ENCODE measurements at regions not wholly inside any gene's neighbourhood (a gene's known extent, or its start where the extent isn't known, plus 50 kb on each side); places are given as distances from the start of the nearest gene placed in this dataset.
"Not testable (repeated sequence)": the region's sequence is repeated elsewhere in the genome, so short reads cannot be mapped to it uniquely, and the experiment has no call there.

DNA sequence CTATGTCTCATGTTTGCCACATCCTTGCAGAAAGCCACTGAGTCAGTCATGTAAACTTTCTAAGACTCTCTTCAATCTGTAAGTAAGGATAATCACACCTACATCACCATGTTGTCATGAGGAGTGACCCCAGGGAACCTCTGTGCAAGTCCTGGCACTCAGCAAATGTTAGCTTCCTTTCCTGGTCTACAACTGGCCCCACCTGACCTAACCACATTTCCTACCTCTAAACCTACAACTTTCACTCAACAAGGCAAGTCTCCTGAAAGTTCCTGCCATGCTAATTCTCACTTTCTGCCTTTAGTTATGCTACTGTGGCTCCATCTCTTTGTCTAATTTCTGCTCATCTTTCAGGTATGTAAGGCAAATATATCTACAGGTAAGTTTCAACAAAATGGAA lies 72.3 kb upstream of the SEM1 start:
- H3K4me3 ChIP-seq (ENCODE audit: low read depth, low read length), result no peak overlapping the region
- no peaks in the 10 kb centered on the region for H3K9me3 ChIP-seq
- ChIA-PET POLR2A (no interaction called here), CTCF (no interaction called here)
- no peak overlapping the region for H3K27ac Mint-ChIP-seq (ENCODE audit: unreplicated experiment)
- H3K9me3 Mint-ChIP-seq (ENCODE audit: unreplicated experiment), result no peaks in the 10 kb centered on the region
- no peak overlapping the region for H3K4me3 Mint-ChIP-seq (ENCODE audit: unreplicated experiment)
- H3K27me3 ChIP-seq (replicated peaks; ENCODE audit: control insufficient read depth, insufficient read depth, low read length), result no peaks in the 10 kb centered on the region
- intact Hi-C loops (cut with micrococcal nuclease; ENCODE audit: unreplicated experiment), result no loop called here
- no peak for DNase-seq
- peaks cover 4% of the 10 kb centered on the region for H3K27me3 Mint-ChIP-seq (ENCODE audit: insufficient read depth, unreplicated experiment)
- TF ChIP-seq, protein P1, sequence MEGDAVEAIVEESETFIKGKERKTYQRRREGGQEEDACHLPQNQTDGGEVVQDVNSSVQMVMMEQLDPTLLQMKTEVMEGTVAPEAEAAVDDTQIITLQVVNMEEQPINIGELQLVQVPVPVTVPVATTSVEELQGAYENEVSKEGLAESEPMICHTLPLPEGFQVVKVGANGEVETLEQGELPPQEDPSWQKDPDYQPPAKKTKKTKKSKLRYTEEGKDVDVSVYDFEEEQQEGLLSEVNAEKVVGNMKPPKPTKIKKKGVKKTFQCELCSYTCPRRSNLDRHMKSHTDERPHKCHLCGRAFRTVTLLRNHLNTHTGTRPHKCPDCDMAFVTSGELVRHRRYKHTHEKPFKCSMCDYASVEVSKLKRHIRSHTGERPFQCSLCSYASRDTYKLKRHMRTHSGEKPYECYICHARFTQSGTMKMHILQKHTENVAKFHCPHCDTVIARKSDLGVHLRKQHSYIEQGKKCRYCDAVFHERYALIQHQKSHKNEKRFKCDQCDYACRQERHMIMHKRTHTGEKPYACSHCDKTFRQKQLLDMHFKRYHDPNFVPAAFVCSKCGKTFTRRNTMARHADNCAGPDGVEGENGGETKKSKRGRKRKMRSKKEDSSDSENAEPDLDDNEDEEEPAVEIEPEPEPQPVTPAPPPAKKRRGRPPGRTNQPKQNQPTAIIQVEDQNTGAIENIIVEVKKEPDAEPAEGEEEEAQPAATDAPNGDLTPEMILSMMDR (IDR thresholded peaks at IDR 0.05; ENCODE audit: insufficient read depth in 1 of 2, low read depth in 1 of 2, low read length in 1 of 2, severe bottlenecking in 1 of 2, unreplicated experiment in 1 of 2), result no peak
- H3K36me3 Mint-ChIP-seq (ENCODE audit: insufficient read depth, unreplicated experiment), result no peaks in the 10 kb centered on the region
- no peaks in the 10 kb centered on the region for H3K36me3 ChIP-seq (ENCODE audit: control insufficient read depth, insufficient read depth, low read length)
- no peaks in the 10 kb centered on the region for H3K4me1 Mint-ChIP-seq (ENCODE audit: low read depth, unreplicated experiment)
- no peaks in the 10 kb centered on the region for H3K4me1 ChIP-seq
- BruUV-seq (replicated peaks), result no TSS peak

- H3K27ac Mint-ChIP-seq (ENCODE audit: unreplicated experiment); H3K4me1 ChIP-seq; H3K4me3 Mint-ChIP-seq (ENCODE audit: unreplicated experiment); H3K36me3 ChIP-seq (ENCODE audit: control insufficient read depth, insufficient read depth, low read length); H3K36me3 Mint-ChIP-seq (ENCODE audit: insufficient read depth, unreplicated experiment); BruUV-seq (replicated peaks); H3K4me3 ChIP-seq (ENCODE audit: low read depth, low read length); H3K27me3 ChIP-seq (replicated peaks; ENCODE audit: control insufficient read depth, insufficient read depth, low read length); intact Hi-C loops (cut with micrococcal nuclease; ENCODE audit: unreplicated experiment); H3K4me1 Mint-ChIP-seq (ENCODE audit: low read depth, unreplicated experiment); H3K9me3 Mint-ChIP-seq (ENCODE audit: unreplicated experiment); POLR2A ChIA-PET; DNase-seq; H3K27me3 Mint-ChIP-seq (ENCODE audit: insufficient read depth, unreplicated experiment); H3K9me3 ChIP-seq: not testable (repeated sequence)
- CTCF ChIA-PET, result interaction anchor here (0.6 kb wide), 1 partner anchor 399 kb away, joined by 3 read pairs; no protein-coding TSS in a partner anchor
Observed at GRCh38 chr7:96782686-96783298, 73.1 kb upstream of the SEM1 start.

- TF ChIP-seq, protein P1 (IDR thresholded peaks at IDR 0.05; ENCODE audit: insufficient read depth in 1 of 2, low read depth in 1 of 2, low read length in 1 of 2, severe bottlenecking in 1 of 2, unreplicated experiment in 1 of 2), result no peak
Observed at GRCh38 chr7:96784597-96784996, 75.0 kb upstream of the SEM1 start.

More at GRCh38 chr7:96784597-96784996, 75.0 kb upstream of the SEM1 start:
- intact Hi-C loops (cut with micrococcal nuclease; ENCODE audit: unreplicated experiment), result no loop called here
- H3K36me3 ChIP-seq (ENCODE audit: control insufficient read depth, insufficient read depth, low read length), result no peaks in the 10 kb centered on the region
- BruUV-seq (replicated peaks), result no TSS peak
- DNase-seq, result no peak
- H3K9me3 ChIP-seq, result no peaks in the 10 kb centered on the region
- CTCF ChIA-PET, result no interaction called here
- no peaks in the 10 kb centered on the region for H3K27me3 ChIP-seq (replicated peaks; ENCODE audit: control insufficient read depth, insufficient read depth, low read length)
- POLR2A ChIA-PET, result interaction anchor here (0.6 kb wide), 1 partner anchor 160 kb away, joined by 4 read pairs; no protein-coding TSS in a partner anchor
- no peak overlapping the region for H3K4me3 ChIP-seq (ENCODE audit: low read depth, low read length)
- Mint-ChIP-seq H3K4me3 (ENCODE audit: unreplicated experiment) (no peak overlapping the region), H3K4me1 (ENCODE audit: low read depth, unreplicated experiment) (no peaks in the 10 kb centered on the region), H3K27ac (ENCODE audit: unreplicated experiment) (no peak overlapping the region), H3K9me3 (ENCODE audit: unreplicated experiment) (no peaks in the 10 kb centered on the region), H3K27me3 (ENCODE audit: insufficient read depth, unreplicated experiment) (peaks cover 4% of the 10 kb centered on the region), H3K36me3 (ENCODE audit: insufficient read depth, unreplicated experiment) (no peaks in the 10 kb centered on the region)
- H3K4me1 ChIP-seq, result no peaks in the 10 kb centered on the region
